Spleen (tissue), 11 donors: ENCODE measurements at regions not wholly inside any gene's neighbourhood (a gene's known extent, or its start where the extent isn't known, plus 50 kb on each side); places are given as distances from the start of the nearest gene placed in this dataset.

ENCODE experiments used
- DNase-seq: peaks from one replicate; pipeline ENCODE4 v3.0.0-alpha.2; 2020
- H3K27ac ChIP-seq, 8 donors: fragments of 200-600 bp; sonication (generic) in 7 of 8; 1 replicate in 4 of 8; 2 replicates in 4 of 8; pipeline versions ENCODE4 v1.5.0 to v1.8.0; 2016 to 2021; ENCODE audit warnings: inconsistent platforms in 4 of 8, mild to moderate bottlenecking in 4 of 8, moderate library complexity in 1 of 8
- H3K27me3 ChIP-seq, 7 donors: fragments of 200-600 bp; sonication (generic) in 6 of 7; replicated peaks in 1 of 7; 1 replicate in 4 of 7; 2 replicates in 3 of 7; pipeline versions ENCODE4 v1.5.0 to v1.8.0; 2016 to 2021; ENCODE audit warnings: inconsistent platforms in 3 of 7, mild to moderate bottlenecking in 1 of 7
- H3K36me3 ChIP-seq, 6 donors: fragments of 200-600 bp; sonication (generic) in 5 of 6; 1 replicate in 4 of 6; 2 replicates in 2 of 6; pipeline versions ENCODE4 v1.5.0 to v1.8.0; 2016 to 2021; ENCODE audit warnings: inconsistent platforms in 2 of 6
- H3K4me1 ChIP-seq, 6 donors: fragments of 200-600 bp; sonication (generic) in 5 of 6; 1 replicate in 3 of 6; 2 replicates in 3 of 6; pipeline versions ENCODE4 v1.5.0 to v1.8.0; 2016 to 2021; ENCODE audit warnings: inconsistent platforms in 3 of 6
- H3K4me3 ChIP-seq, 8 donors: fragments of 200-600 bp; sonication (generic) in 7 of 8; 1 replicate in 4 of 8; 2 replicates in 4 of 8; pipeline versions ENCODE4 v1.5.0 to v1.8.0; 2016 to 2021; ENCODE audit warnings: inconsistent platforms in 4 of 8, mild to moderate bottlenecking in 4 of 8, moderate library complexity in 2 of 8
- H3K9me3 ChIP-seq, 8 donors: fragments of 200-600 bp; sonication (generic) in 7 of 8; 1 replicate in 4 of 8; 2 replicates in 4 of 8; pipeline versions ENCODE4 v1.5.0 to v1.8.0; 2016 to 2021; ENCODE audit warnings: inconsistent platforms in 4 of 8
- POLR2A ChIP-seq, 3 donors: fragments of 450-650 bp; IDR thresholded peaks; one replicate each; pipeline ENCODE4 v1.5.1; 2017; ENCODE audit warnings: antibody characterized with exemption in 3 of 3, mild to moderate bottlenecking in 1 of 3
- POLR2AphosphoS5 ChIP-seq, 3 donors: sonication (generic); formaldehyde crosslinking; IDR thresholded peaks; one replicate each; pipeline ENCODE4 v1.5.1; 2017; ENCODE audit warnings: antibody characterized with exemption in 3 of 3
- WGBS, 5 donors: extraction: QIAGEN DNeasy Blood & Tissue Kit in 3 of 5; methylation state at CpG; one replicate each; pipeline versions ENCODE4 v1.1.5 to v1.1.7; 2013 to 2018; 5-methylcytosine and 5-hydroxymethylcytosine counted together
- intact Hi-C: fragments of 100-400 bp; cut with DNase I; formaldehyde crosslinking; loops from one replicate; pipeline ENCODE4 v1.15.0; 2023; ENCODE audit warnings: low total_unique reads
- TF ChIP-seq, protein P1 (sequence below), 11 experiments: fragments of 200-600 bp in 7 of 11; fragments of 450-650 bp in 4 of 11; sonication (generic) in 4 of 11; IDR thresholded peaks in 8 of 11; conservative IDR thresholded peaks in 3 of 11; 1 replicate in 7 of 11; 2 replicates in 4 of 11; pipeline versions ENCODE4 v1.4.0 to v1.8.0; 2016 to 2021; ENCODE audit warnings: antibody characterized with exemption in 11 of 11, inconsistent platforms in 4 of 11, mild to moderate bottlenecking in 1 of 11
- donor health status: healthy with polysubstance abuse.
- donor health status: DM: no; HTN: no; CAD: no; lungs with moderate emphysema.
- donor health status: DM: no; HTN: no; CAD: no.
- donor health status: Bipolar disorder and iron deficiency.
- donor health status: healthy.
- donor health status: DM: no; HTN: no; CAD: no.
- donor health status: DM: yes; HTN: yes; CAD: no.

DNA sequence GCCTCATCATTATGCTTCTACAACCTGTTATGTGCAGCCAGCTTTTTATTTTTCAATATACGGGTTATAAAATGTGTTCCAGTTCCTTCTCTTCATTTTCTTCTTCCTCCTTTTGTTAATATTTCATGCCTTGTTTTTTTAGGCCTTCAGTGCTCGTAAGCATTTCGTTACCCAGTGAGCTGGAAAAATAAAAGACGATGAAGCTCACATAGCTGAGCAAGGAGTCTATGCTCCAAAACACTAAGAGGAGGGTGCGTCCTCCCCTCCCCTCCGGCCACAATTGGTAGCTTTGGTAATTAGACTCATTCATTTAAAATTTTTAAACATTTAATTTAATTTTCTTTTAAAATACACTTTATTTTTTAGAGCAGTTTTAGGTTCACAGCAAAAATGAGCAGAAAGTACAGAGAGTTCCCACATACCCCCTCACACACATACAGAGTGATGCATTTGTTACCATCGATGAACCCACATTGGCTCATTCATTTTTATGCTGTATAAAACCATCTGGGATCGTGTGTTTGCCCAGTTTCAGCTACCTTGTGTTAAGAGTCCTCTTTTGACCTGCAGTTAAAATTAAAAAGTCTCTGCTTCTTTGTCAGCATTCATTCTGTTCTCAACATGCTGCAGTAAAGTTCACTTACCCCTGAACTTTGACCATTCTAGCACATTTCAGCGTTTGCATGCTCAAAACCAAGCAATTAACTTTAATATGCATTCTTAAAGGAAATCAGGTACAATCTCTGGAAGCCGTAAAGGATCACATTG is 223.9 kb downstream of the LACC1 start:
- no peak for DNase-seq
- Histone ChIP-seq H3K27me3 (peaks cover 0 to 2% (median 0%) of the 10 kb centered on the region in 7 donors), H3K9me3 (peaks cover 0 to 21% (median 16%) of the 10 kb centered on the region in 8 donors), H3K27ac (no peak overlapping the region), H3K4me3 (no peak overlapping the region), H3K4me1 (no peaks in the 10 kb centered on the region), H3K36me3 (no peaks in the 10 kb centered on the region)
- intact Hi-C loops = no loop called here
- TF ChIP-seq POLR2AphosphoS5 (IDR thresholded peaks at IDR 0.05) (no peak), POLR2A (IDR thresholded peaks at IDR 0.05) (no peak)
- TF ChIP-seq, protein P1, sequence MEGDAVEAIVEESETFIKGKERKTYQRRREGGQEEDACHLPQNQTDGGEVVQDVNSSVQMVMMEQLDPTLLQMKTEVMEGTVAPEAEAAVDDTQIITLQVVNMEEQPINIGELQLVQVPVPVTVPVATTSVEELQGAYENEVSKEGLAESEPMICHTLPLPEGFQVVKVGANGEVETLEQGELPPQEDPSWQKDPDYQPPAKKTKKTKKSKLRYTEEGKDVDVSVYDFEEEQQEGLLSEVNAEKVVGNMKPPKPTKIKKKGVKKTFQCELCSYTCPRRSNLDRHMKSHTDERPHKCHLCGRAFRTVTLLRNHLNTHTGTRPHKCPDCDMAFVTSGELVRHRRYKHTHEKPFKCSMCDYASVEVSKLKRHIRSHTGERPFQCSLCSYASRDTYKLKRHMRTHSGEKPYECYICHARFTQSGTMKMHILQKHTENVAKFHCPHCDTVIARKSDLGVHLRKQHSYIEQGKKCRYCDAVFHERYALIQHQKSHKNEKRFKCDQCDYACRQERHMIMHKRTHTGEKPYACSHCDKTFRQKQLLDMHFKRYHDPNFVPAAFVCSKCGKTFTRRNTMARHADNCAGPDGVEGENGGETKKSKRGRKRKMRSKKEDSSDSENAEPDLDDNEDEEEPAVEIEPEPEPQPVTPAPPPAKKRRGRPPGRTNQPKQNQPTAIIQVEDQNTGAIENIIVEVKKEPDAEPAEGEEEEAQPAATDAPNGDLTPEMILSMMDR (IDR thresholded peaks at IDR 0.05 in 8 of 11, conservative IDR thresholded peaks at IDR 0.05 in 3 of 11) = no peak
- WGBS, 5 donors = 81 to 89% (median 87%) methylated on average over 10 of the region's 10 CpGs

DNA sequence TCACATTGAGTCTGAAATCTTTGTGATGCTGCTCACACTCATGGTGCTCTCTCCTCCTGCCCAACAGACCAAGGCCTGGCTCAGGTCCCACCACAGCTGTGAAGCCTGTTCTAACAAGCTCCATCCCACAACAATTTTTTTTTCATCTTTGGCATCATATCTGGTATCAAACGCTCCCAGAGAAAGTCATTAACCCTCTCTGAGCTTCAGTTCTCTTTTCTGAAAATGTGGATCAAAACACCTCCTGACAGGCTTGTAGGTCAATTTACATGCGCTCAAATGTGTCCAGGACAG is 224.4 kb downstream of the LACC1 start:
- DNase-seq = no peak
- 73 to 85% (median 80%) methylated on average over 2 of the region's 2 CpGs for WGBS, 5 donors
- H3K4me1 ChIP-seq = no peaks in the 10 kb centered on the region
- peaks cover 0 to 21% (median 16%) of the 10 kb centered on the region in 8 donors for H3K9me3 ChIP-seq
- peaks cover 0 to 2% (median 0%) of the 10 kb centered on the region in 7 donors for H3K27me3 ChIP-seq
- H3K27ac ChIP-seq = no peak overlapping the region
- H3K4me3 ChIP-seq = no peak overlapping the region
- intact Hi-C loops = no loop called here
- H3K36me3 ChIP-seq = no peaks in the 10 kb centered on the region
- TF ChIP-seq, protein P1 (IDR thresholded peaks at IDR 0.05 in 8 of 11, conservative IDR thresholded peaks at IDR 0.05 in 3 of 11) = no peak
- TF ChIP-seq POLR2A (IDR thresholded peaks at IDR 0.05) (no peak), POLR2AphosphoS5 (IDR thresholded peaks at IDR 0.05) (no peak)

DNA sequence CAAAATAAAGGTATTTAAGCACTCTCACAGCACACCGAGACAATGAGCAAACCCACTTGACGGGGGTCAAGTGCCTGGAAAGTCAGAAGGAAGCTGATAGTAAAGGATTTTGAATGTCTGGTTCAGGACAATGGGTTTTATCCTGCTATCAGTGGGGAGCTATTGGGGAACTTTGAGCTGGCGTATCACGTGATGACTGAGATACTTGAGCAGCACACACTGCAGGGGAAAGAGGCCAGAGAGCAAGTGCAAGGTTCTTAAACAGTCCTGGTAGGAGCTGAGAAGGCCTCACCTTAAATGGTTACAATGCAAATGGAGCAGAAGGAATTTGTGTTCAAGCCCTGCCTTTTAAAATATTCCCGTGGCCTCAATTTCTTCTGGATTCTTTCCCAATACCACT is 225.3 kb downstream of the LACC1 start:
- Histone ChIP-seq H3K9me3 (peaks cover 0 to 21% (median 16%) of the 10 kb centered on the region in 8 donors), H3K36me3 (no peaks in the 10 kb centered on the region), H3K4me3 (no peak overlapping the region), H3K27ac (no peak overlapping the region), H3K4me1 (no peaks in the 10 kb centered on the region), H3K27me3 (peaks cover 0 to 2% (median 0%) of the 10 kb centered on the region in 7 donors)
- 71 to 85% (median 73%) methylated on average over 5 of the region's 5 CpGs for WGBS, 5 donors
- no peak for TF ChIP-seq POLR2AphosphoS5 (IDR thresholded peaks at IDR 0.05)
- TF ChIP-seq, protein P1 (IDR thresholded peaks at IDR 0.05 in 8 of 11, conservative IDR thresholded peaks at IDR 0.05 in 3 of 11) = no peak
- intact Hi-C loops = no loop called here
- no peak for DNase-seq

DNA sequence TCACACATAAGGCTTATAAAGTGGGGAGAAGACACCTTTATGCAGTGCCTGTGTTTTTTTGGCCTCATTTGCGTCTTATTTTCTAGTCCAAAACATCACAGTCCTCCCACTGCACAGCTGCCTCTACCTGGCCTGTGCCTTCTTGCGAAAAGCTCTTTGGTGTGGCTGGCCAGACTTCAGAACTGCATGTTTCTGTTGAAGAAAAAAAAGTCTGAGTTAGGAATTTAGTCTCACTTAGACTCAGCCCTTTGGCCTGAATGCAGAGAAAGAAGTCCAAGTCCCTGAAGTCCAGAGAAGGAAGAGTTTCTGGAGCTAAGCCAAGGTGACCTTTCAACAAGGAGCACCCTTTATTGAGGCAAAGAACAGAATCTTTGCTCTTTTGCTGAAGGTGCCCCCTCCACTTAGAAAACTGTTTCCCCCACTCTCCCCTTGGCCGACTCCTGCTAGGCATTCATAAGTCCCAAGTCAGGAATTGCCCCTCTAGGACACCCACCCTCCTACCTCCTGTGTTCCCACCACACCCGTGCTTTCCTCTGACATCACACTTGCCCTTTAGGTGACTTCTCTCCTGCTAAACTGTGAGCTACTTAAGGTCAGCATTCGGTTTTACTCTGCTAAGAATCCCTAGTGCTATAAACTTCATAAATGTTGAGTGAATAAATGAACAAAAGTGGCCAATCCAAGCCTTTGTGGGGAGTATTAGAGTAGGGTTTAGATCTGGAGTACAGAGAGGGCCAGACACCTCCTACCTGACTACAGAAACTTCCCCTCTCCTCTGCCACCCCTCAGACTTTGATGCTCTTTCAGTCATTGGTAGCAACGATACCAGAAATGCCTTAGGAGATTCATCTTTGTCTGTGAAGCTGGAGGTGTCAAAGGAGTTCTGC is 226.8 kb downstream of the LACC1 start:
- Histone ChIP-seq H3K27ac (no peak overlapping the region), H3K4me1 (no peaks in the 10 kb centered on the region), H3K9me3 (peaks cover 0 to 14% (median 12%) of the 10 kb centered on the region in 8 donors), H3K36me3 (no peaks in the 10 kb centered on the region), H3K27me3 (peaks cover 0 to 2% (median 0%) of the 10 kb centered on the region in 7 donors), H3K4me3 (no peak overlapping the region)
- DNase-seq = no peak
- intact Hi-C loops = no loop called here
- WGBS, 5 donors = 62 to 74% (median 73%) methylated on average over 6 of the region's 6 CpGs
- TF ChIP-seq POLR2AphosphoS5 (IDR thresholded peaks at IDR 0.05) (no peak), POLR2A (IDR thresholded peaks at IDR 0.05) (no peak)
- TF ChIP-seq, protein P1 (IDR thresholded peaks at IDR 0.05 in 8 of 11, conservative IDR thresholded peaks at IDR 0.05 in 3 of 11) = no peak
